ENCODE measurements at regions not wholly inside any gene's neighbourhood (a gene's known extent, or its start where the extent isn't known, plus 50 kb on each side); places are given as distances from the start of the nearest gene placed in this dataset.

GRCh38 chr11:19433791-19434190, 193.0 kb upstream of the E2F8 start:
- H3K27ac ChIP-seq = no peak overlapping the region
- TF ChIP-seq CTCF (conservative IDR thresholded peaks at IDR 0.05) = no peak

GRCh38 chr11:19433367-19433766, 192.6 kb upstream of the E2F8 start:
- TF ChIP-seq CTCF (conservative IDR thresholded peaks at IDR 0.05) = no peak
- H3K27ac ChIP-seq = no peak overlapping the region

GRCh38 chr11:19432370-19433061, 191.8 kb upstream of the E2F8 start:
- no peak for TF ChIP-seq CTCF (conservative IDR thresholded peaks at IDR 0.05)
- H3K27ac ChIP-seq = no peak overlapping the region

- TF ChIP-seq CTCF (conservative IDR thresholded peaks at IDR 0.05) = no peak
- no peak overlapping the region for H3K27ac ChIP-seq
Measured at GRCh38 chr11:19430754-19431398, 190.1 kb upstream of the E2F8 start.

- TF ChIP-seq CTCF (conservative IDR thresholded peaks at IDR 0.05) = no peak
Measured at GRCh38 chr11:19430346-19430745, 189.6 kb upstream of the E2F8 start.

GRCh38 chr11:19429108-19429760, 188.5 kb upstream of the E2F8 start:
- TF ChIP-seq CTCF (conservative IDR thresholded peaks at IDR 0.05) = no peak
- no peak overlapping the region for H3K27ac ChIP-seq

More at GRCh38 chr11:19430346-19430745, 189.6 kb upstream of the E2F8 start:
- H3K27ac ChIP-seq = no peak overlapping the region

GRCh38 chr11:19428206-19429002, 187.7 kb upstream of the E2F8 start:
- H3K27ac ChIP-seq = no peak overlapping the region

More at GRCh38 chr11:19428206-19429002, 187.7 kb upstream of the E2F8 start:
- no peak for TF ChIP-seq CTCF (conservative IDR thresholded peaks at IDR 0.05)
